ENCODE measurements at regions not wholly inside any gene's neighbourhood (a gene's known extent, or its start where the extent isn't known, plus 50 kb on each side); places are given as distances from the start of the nearest gene placed in this dataset.

DNA sequence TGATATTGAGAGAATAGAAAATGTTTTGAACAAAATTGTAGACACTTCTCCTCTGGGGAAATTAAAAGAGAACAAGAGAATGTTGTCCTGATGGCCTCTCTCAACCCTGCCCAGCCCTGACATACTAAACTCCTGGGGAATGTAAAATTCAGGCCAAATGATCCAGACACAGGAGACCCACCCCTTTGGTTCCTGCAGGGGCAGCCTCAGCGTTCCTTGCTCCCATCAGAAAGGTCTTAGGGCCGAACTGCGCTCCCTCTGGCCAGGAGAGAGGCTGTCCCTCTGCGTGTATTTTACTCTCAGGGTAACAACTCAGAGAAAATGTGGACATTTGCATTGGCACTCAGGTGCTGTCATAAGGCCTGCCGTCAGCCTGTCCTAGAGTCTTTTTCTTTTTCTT is 616.3 kb upstream of the KLF4 start:
- TF ChIP-seq, protein P1, sequence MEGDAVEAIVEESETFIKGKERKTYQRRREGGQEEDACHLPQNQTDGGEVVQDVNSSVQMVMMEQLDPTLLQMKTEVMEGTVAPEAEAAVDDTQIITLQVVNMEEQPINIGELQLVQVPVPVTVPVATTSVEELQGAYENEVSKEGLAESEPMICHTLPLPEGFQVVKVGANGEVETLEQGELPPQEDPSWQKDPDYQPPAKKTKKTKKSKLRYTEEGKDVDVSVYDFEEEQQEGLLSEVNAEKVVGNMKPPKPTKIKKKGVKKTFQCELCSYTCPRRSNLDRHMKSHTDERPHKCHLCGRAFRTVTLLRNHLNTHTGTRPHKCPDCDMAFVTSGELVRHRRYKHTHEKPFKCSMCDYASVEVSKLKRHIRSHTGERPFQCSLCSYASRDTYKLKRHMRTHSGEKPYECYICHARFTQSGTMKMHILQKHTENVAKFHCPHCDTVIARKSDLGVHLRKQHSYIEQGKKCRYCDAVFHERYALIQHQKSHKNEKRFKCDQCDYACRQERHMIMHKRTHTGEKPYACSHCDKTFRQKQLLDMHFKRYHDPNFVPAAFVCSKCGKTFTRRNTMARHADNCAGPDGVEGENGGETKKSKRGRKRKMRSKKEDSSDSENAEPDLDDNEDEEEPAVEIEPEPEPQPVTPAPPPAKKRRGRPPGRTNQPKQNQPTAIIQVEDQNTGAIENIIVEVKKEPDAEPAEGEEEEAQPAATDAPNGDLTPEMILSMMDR (IDR thresholded peaks at IDR 0.05), result no peak

DNA sequence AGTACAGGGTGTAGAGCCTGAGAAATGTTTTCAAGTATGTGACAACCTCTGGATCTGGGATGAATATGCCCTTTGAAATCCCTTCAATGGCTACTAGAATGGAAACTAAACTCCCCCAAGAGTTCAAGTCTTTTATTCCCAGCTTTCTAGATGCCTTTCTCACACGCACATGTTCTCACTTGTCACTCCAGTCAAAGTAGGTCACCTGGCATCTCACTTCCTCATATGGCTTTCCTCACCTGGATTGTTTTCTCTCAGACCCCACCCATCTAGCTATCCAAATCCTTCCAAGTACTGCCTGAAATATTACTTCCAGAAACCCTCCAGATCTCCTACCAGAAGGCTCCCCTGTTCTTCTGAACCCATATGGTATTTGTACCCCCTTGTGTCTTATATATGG is 615.4 kb upstream of the KLF4 start:
- TF ChIP-seq, protein P1 (IDR thresholded peaks at IDR 0.05), result no peak

DNA sequence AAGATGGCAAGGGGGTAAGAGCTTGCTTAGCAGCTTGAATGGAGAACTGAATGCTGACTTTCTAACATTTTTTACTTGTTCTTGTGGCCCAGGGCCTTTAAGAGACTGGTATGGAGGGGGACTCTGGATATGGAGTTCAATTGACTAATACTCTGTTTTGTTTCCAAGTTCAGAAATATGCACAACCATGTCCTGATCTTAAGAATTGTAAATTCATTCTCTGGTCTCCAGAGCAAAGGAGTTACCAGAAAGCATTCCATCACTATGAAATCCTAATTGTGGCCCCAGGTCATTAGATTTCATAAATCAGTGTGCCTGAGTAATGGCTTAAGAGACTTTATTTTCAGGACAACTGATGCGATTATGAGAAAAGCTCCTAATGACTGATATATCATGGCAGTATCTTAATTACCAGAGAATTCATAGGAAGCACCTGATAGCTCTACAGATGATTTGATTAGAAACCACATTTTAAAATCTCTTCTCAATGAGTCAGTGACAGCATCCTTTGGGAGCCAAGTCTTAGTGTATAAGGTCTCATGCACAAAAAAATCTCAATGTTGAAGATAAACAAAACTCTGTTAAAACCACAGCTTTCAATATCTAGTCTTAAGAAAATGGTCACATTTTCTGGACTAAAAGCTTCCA is 613.6 kb upstream of the KLF4 start:
- TF ChIP-seq, protein P1 (IDR thresholded peaks at IDR 0.05), result no peak

DNA sequence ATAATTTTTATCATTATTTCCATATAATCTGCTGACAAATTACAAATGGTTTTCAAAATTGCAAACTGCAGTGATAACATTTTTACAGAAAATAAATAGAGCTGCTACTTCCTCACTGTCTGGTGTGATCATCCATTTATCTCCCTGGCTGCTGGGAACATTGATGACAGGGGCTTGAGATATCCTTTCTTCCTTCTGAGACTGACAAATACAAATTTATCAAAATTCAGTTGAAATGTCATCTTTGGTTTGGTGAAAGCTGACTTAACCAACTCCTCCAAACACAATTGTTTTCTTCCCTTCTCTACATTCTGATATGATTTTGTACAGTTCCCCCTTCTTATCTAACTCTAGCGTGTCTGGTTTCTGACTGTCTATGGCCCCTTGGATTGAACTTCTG is 611.8 kb upstream of the KLF4 start:
- TF ChIP-seq, protein P1 (IDR thresholded peaks at IDR 0.05), result no peak

DNA sequence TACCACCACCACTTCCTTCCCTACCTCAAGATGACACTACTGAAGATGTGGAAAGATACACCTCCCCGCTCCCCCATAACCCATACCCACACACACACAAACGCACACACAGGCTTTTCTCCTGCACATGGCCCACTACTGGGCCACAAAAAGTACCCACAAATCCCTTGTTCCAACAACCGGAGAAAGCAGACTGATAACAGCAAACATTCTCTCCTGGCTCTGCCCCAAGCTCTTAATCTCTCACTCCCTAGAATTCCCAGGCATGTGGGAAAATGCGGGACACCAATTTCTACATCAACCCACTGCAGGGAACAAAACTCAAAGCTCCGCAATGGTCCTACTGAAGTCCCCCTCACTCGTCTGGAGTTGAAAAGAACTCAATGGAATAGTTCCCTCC is 611.0 kb upstream of the KLF4 start:
- TF ChIP-seq, protein P1 (IDR thresholded peaks at IDR 0.05), result no peak

DNA sequence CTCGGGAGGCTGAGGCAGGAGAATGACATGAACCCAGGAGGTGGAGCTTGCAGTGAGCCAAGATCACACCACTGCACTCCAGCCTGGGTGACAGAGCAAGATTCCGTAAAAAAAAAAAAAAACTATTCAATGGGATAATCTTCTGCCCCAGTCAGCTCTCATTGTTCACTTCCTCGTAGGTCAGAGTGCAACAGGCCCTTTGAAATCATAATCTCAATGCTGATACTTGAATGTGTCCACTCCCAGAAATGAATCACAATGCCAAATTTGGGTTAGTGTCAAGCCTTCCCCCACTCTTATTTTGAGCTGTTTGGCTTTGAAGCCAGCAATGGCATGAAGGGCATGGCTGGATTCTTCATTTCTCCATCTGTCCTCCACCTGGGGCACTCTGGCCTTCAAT is 610.3 kb upstream of the KLF4 start:
- TF ChIP-seq, protein P1 (IDR thresholded peaks at IDR 0.05), result no peak

DNA sequence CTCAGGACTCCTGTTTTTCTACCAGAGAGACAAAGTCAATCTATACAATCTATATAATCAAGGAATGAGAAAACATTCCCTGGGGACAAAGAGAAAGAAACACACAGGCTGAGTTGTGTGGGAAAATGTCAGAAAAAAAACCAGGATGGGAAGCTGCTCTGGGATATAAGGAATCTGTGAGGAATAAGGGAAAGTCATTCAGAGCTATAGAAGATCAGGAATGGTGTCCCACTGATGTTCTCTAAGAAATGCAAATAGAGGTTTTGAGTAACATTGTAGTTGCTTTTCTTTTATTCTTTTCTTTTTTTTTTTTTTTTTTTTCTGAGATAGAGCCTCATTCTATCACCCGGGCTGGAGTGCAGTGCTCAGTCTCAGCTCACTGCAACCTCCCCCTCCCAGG is 605.9 kb upstream of the KLF4 start:
- TF ChIP-seq, protein P1 (IDR thresholded peaks at IDR 0.05), result no peak

DNA sequence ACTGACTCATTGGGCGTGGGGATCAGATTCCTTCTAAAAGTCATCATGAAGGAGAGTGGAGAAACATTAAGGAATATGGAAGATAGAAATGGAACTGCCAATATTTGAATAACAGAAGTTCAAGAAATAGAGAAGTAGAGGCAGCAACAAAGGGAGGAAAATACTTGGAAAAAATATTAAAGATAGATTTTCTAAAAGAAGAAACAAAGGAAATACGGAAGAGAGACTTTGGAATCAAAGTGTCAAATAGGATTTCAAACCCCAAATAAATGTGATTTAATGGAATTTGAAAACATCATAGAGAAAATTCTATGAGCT is 605.1 kb upstream of the KLF4 start:
- TF ChIP-seq, protein P1 (IDR thresholded peaks at IDR 0.05), result no peak

All from LNCAP (cell line).